GM19452 (cell line): ENCODE measurements at regions not wholly inside any gene's neighbourhood (a gene's known extent, or its start where the extent isn't known, plus 50 kb on each side); places are given as distances from the start of the nearest gene placed in this dataset.

Source experiments
- ATAC-seq: cut with Tn5 transposase; IDR thresholded peaks from one replicate; pipeline ENCODE4 v1.9.1; 2021; ENCODE audit not compliant: unreplicated experiment

GRCh38 chr3:147582642-147583041 is 173.5 kb downstream of the ZIC1 start:
- no peak for ATAC-seq

- no peak for ATAC-seq
Measured at GRCh38 chr3:147589016-147589415, 179.9 kb downstream of the ZIC1 start.

GRCh38 chr3:147604136-147604535 is 195.0 kb downstream of the ZIC1 start:
- ATAC-seq, result no peak

- no peak for ATAC-seq
Measured at GRCh38 chr3:147613725-147614124, 204.6 kb downstream of the ZIC1 start.

GRCh38 chr3:147614210-147614609 is 205.0 kb downstream of the ZIC1 start:
- no peak for ATAC-seq

GRCh38 chr3:147615035-147615434 is 205.9 kb downstream of the ZIC1 start:
- no peak for ATAC-seq

- ATAC-seq, result no peak
Measured at GRCh38 chr3:147616998-147617619, 207.9 kb downstream of the ZIC1 start.

- ATAC-seq, result no peak
Measured at GRCh38 chr3:147618691-147619090, 209.5 kb downstream of the ZIC1 start.

- no peak for ATAC-seq
Measured at GRCh38 chr3:147619921-147620560, 210.9 kb downstream of the ZIC1 start.

- no peak for ATAC-seq
Measured at GRCh38 chr3:147620906-147621305, 211.7 kb downstream of the ZIC1 start.

- ATAC-seq, result no peak
Measured at GRCh38 chr3:147630921-147631415, 221.8 kb downstream of the ZIC1 start.

GRCh38 chr3:147640781-147641180 is 231.6 kb downstream of the ZIC1 start:
- no peak for ATAC-seq

- ATAC-seq, result no peak
Measured at GRCh38 chr3:147645761-147646160, 236.6 kb downstream of the ZIC1 start.

GRCh38 chr3:147649475-147649874 is 240.3 kb downstream of the ZIC1 start:
- no peak for ATAC-seq

GRCh38 chr3:147651107-147651778 is 242.1 kb downstream of the ZIC1 start:
- no peak for ATAC-seq

- ATAC-seq, result no peak
Measured at GRCh38 chr3:147652651-147653366, 243.6 kb downstream of the ZIC1 start.

- no peak for ATAC-seq
Measured at GRCh38 chr3:147653367-147653923, 244.3 kb downstream of the ZIC1 start.

GRCh38 chr3:147654827-147655226 is 245.7 kb downstream of the ZIC1 start:
- no peak for ATAC-seq

GRCh38 chr3:147655236-147655635 is 246.1 kb downstream of the ZIC1 start:
- no peak for ATAC-seq

GRCh38 chr3:147656023-147656422 is 246.9 kb downstream of the ZIC1 start:
- ATAC-seq, result no peak

GRCh38 chr3:147661916-147662315 is 252.8 kb downstream of the ZIC1 start:
- ATAC-seq, result no peak
